Epithelial cell of proximal tubule (primary cell): ENCODE measurements at regions not wholly inside any gene's neighbourhood (a gene's known extent, or its start where the extent isn't known, plus 50 kb on each side); places are given as distances from the start of the nearest gene placed in this dataset.

Experiments used
- DNase-seq: peaks from one replicate; pipeline ENCODE4 v3.0.0-alpha.2; 2011; ENCODE audit warnings: low read depth
- H3K4me3 ChIP-seq: 2 replicates; pipeline ENCODE4 v1.5.1; 2011; ENCODE audit warnings: low read depth, mild to moderate bottlenecking, low read length
- TF ChIP-seq, protein P1 (sequence below): conservative IDR thresholded peaks from 2 replicates; pipeline ENCODE4 v1.5.1; 2012; ENCODE audit warnings: low read depth, mild to moderate bottlenecking, low read length

DNA sequence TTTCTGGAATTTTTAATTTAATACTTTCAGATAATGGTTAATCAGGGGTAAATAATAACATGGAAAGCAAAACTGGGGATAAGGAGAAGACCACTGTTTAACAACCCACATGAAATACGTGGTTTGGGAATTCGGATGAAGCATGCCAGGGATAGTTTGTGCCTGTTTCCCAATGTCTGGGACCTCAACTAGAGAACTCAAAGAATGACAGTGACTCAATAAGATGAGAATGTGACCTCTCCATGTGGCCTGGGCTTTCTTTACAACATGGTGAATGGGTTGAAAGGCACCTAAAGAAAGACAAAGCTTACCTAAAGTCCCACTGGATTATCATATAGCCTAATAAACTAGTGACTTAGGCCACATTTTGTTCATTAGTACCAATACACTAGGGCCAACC lies 460.3 kb upstream of the LRFN5 start:
- DNase-seq: no peak
- H3K4me3 ChIP-seq: no peak overlapping the region
- TF ChIP-seq, protein P1, sequence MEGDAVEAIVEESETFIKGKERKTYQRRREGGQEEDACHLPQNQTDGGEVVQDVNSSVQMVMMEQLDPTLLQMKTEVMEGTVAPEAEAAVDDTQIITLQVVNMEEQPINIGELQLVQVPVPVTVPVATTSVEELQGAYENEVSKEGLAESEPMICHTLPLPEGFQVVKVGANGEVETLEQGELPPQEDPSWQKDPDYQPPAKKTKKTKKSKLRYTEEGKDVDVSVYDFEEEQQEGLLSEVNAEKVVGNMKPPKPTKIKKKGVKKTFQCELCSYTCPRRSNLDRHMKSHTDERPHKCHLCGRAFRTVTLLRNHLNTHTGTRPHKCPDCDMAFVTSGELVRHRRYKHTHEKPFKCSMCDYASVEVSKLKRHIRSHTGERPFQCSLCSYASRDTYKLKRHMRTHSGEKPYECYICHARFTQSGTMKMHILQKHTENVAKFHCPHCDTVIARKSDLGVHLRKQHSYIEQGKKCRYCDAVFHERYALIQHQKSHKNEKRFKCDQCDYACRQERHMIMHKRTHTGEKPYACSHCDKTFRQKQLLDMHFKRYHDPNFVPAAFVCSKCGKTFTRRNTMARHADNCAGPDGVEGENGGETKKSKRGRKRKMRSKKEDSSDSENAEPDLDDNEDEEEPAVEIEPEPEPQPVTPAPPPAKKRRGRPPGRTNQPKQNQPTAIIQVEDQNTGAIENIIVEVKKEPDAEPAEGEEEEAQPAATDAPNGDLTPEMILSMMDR: no peak

DNA sequence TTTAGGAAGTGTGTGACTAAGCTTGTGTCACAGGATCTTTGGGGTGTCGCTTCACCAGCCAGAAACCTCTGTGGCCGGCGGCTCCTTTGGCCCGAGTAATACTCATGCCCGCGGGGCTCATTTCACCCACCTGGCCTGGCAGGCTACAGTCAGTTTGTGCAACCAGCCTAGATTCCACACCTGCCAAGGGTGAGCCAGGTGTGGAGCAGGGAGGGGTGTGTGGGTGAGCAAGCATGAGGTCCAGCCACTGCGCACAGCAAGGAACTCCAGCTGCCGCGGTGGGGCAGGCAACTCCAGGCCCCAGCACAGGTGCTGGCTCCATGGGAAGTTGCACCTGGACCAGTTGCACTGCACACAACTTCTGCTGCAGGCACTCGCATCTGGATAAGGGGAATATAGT lies 462.3 kb upstream of the LRFN5 start:
- no peak overlapping the region for H3K4me3 ChIP-seq
- TF ChIP-seq, protein P1: no peak
- no peak for DNase-seq

DNA sequence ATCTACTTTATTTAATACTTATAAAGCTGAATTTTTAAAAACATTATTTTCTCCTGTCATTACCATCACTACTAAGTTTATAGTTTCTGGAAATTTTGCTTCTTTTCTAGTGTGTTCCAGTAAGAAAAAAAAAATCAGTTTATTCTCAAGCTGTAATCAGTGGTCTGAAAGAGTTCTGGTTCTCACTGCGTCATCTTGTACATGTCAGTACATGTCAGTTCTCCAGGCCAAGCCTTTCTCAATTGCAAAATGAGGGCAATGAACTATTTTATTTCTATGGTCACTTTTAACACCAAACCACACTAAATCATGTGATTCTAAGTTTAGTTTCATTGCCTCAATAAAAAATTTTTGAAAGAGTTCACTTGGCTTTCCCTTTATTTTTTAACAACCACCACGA lies 468.9 kb upstream of the LRFN5 start:
- DNase-seq: no peak
- no peak overlapping the region for H3K4me3 ChIP-seq
- TF ChIP-seq, protein P1: no peak

DNA sequence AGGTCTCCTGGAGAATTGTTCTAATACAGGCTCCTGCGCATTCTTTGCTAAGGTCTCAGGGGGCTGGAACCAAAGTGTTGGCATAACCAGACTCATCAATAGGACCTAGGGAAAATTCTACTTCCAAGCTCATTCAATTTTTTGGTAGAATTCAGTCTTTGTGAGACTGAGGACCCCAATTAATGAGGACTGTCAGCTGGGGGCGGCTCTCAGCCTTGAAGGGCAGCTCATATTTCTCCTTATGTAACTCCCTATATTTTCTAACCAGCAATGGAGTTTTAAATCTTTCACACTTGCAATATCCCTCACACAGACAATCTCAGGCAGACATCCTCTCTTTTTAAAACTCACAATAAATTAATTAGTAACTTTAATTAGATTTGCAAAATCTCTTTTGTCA lies 476.4 kb upstream of the LRFN5 start:
- TF ChIP-seq, protein P1: no peak
- H3K4me3 ChIP-seq: no peak overlapping the region
- DNase-seq: no peak

DNA sequence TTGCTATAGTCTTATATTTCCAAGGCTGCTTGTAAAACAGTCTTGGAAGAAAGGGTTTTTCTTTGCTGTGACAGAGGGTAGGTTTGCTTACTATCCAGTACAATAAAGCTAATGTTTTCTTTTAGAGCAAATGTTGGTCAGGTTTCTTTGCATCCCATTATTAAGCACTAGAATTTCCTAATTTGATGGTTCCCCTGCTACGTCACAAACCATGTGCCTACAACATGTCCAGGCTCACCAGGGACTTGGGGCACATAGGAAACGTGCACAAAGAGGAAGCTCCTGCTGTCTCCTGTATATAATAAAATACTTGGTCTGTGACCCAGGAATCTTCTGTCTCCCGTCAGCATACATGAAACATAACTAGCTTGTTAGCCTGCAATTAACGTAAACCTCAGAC lies 486.3 kb upstream of the LRFN5 start:
- no peak for DNase-seq
- TF ChIP-seq, protein P1: no peak
- no peak overlapping the region for H3K4me3 ChIP-seq

DNA sequence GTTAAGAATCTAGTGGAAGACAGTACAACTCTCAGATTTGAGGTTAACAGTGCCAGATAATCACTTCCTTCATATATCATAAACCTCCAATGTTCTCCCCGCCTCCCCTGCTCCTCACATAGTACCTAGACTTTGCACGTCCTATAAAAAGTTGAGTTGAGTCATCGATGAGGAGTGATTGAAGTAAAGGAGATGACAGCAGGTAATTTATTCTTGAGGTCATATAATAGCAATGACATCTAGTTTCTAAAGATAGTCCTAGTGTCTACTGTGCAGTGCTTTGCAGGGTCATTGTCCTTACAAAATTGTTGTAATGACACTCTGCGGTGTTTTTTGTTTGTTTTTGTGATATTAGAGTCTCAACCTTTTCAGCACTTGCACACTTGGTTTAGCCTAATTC lies 510.5 kb upstream of the LRFN5 start:
- TF ChIP-seq, protein P1: no peak
- DNase-seq: no peak
- no peak overlapping the region for H3K4me3 ChIP-seq

DNA sequence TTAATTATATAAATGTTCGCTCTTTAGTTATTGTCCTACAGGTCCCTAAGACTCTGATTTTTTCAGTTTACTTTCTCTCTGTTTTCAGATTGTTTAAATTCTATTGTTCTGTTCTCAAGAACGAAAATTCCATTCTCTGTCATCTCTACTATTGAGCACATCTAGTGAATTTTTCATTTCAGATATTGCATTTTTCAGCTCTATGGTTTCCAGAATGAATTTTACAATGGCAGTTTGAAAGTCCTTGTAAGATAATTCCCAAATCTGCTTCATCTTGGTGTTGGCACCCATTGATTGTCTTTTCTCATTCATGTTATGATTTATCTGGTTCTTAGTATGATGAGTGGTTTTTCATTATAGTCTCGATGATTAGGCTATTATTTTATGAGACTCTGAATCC lies 519.6 kb upstream of the LRFN5 start:
- no peak for DNase-seq
- TF ChIP-seq, protein P1: no peak
- no peak overlapping the region for H3K4me3 ChIP-seq
